ENCODE measurements at regions not wholly inside any gene's neighbourhood (a gene's known extent, or its start where the extent isn't known, plus 50 kb on each side); places are given as distances from the start of the nearest gene placed in this dataset.

DNA sequence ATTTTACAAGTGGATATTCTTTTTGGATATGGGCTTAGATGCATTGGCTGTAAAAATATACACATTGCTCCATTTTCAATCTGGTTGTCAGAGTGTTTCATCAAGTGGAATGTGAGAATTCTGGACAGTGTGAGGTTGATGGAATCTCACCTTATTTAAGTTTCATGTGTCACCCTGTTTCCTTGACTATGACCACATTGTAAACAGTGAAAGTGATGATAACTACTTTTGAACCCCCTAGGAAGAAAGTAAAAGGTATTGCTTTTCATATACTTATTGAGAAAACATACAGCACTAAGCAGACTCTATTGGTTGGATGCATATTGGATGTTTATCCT is 490.5 kb upstream of the RAG2 start:
- H3K4me3 ChIP-seq (ENCODE audit: low read length): no peak overlapping the region
- peaks cover 7% of the 10 kb centered on the region for H3F3A ChIP-seq (ENCODE audit: insufficient read depth, low read length, poor library complexity, severe bottlenecking)
- TF ChIP-seq, protein P1, sequence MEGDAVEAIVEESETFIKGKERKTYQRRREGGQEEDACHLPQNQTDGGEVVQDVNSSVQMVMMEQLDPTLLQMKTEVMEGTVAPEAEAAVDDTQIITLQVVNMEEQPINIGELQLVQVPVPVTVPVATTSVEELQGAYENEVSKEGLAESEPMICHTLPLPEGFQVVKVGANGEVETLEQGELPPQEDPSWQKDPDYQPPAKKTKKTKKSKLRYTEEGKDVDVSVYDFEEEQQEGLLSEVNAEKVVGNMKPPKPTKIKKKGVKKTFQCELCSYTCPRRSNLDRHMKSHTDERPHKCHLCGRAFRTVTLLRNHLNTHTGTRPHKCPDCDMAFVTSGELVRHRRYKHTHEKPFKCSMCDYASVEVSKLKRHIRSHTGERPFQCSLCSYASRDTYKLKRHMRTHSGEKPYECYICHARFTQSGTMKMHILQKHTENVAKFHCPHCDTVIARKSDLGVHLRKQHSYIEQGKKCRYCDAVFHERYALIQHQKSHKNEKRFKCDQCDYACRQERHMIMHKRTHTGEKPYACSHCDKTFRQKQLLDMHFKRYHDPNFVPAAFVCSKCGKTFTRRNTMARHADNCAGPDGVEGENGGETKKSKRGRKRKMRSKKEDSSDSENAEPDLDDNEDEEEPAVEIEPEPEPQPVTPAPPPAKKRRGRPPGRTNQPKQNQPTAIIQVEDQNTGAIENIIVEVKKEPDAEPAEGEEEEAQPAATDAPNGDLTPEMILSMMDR (IDR thresholded peaks at IDR 0.05; ENCODE audit: poor library complexity, severe bottlenecking): no peak
- no peak for TF ChIP-seq RAD21 (conservative IDR thresholded peaks at IDR 0.05)
- no peak for TF ChIP-seq POLR2AphosphoS5 (IDR thresholded peaks at IDR 0.05)
- no peak for TF ChIP-seq MXI1 (conservative IDR thresholded peaks at IDR 0.05; ENCODE audit: poor library complexity, severe bottlenecking)
- no peak for TF ChIP-seq EZH2 (IDR thresholded peaks at IDR 0.05; ENCODE audit: borderline replicate concordance, insufficient read depth, low read length, poor library complexity, severe bottlenecking)
- no peak for TF ChIP-seq SMC3 (conservative IDR thresholded peaks at IDR 0.05; ENCODE audit: poor library complexity)
- no peak for TF ChIP-seq EP300 (conservative IDR thresholded peaks at IDR 0.05; ENCODE audit: poor library complexity, severe bottlenecking)
- no peak for TF ChIP-seq TAF1 (IDR thresholded peaks at IDR 0.05; ENCODE audit: low read depth)
- H3K9me3 ChIP-seq (ENCODE audit: low read length): no peaks in the 10 kb centered on the region
- H3K79me2 ChIP-seq (replicated peaks; ENCODE audit: insufficient read depth, low read length): no peaks in the 10 kb centered on the region
- H3K9me2 ChIP-seq (ENCODE audit: insufficient read depth, low read length): no peaks in the 10 kb centered on the region
- H3K27me3 ChIP-seq (ENCODE audit: insufficient read depth, low read depth, low read length): no peaks in the 10 kb centered on the region
- H3K9ac ChIP-seq (ENCODE audit: low read length): no peak overlapping the region
- H4K20me1 ChIP-seq (ENCODE audit: insufficient read depth): no peaks in the 10 kb centered on the region
- H3K36me3 ChIP-seq (ENCODE audit: insufficient read depth, low read length): no peaks in the 10 kb centered on the region
- H3K4me2 ChIP-seq (ENCODE audit: low read length): no peak overlapping the region
- peak overlapping the region; percentile 60 for H3K27ac ChIP-seq (ENCODE audit: low read length)
- H2AFZ ChIP-seq (ENCODE audit: low read depth, low read length): no peak overlapping the region

- no peak overlapping the region for H2AFZ ChIP-seq (ENCODE audit: low read depth, low read length)
- peak overlapping the region; percentile 3 for H3K4me2 ChIP-seq (ENCODE audit: low read length)
- peak overlapping the region; percentile 60 for H3K27ac ChIP-seq (ENCODE audit: low read length)
- no peaks in the 10 kb centered on the region for H4K20me1 ChIP-seq (ENCODE audit: insufficient read depth)
- H3K36me3 ChIP-seq (ENCODE audit: insufficient read depth, low read length): no peaks in the 10 kb centered on the region
- H3K9ac ChIP-seq (ENCODE audit: low read length): no peak overlapping the region
- no peaks in the 10 kb centered on the region for H3K27me3 ChIP-seq (ENCODE audit: insufficient read depth, low read depth, low read length)
- TF ChIP-seq POLR2AphosphoS5 (IDR thresholded peaks at IDR 0.05): peak; percentile 53
- TF ChIP-seq SMC3 (conservative IDR thresholded peaks at IDR 0.05; ENCODE audit: poor library complexity): no peak
- TF ChIP-seq EP300 (conservative IDR thresholded peaks at IDR 0.05; ENCODE audit: poor library complexity, severe bottlenecking): peak; percentile 64
- TF ChIP-seq REST (IDR thresholded peaks at IDR 0.05; ENCODE audit: borderline replicate concordance): peak; percentile 22
- H3K9me3 ChIP-seq (ENCODE audit: low read length): no peaks in the 10 kb centered on the region
- H3F3A ChIP-seq (ENCODE audit: insufficient read depth, low read length, poor library complexity, severe bottlenecking): peaks cover 7% of the 10 kb centered on the region
- no peak overlapping the region for H3K4me3 ChIP-seq (ENCODE audit: low read length)
- H3K79me2 ChIP-seq (replicated peaks; ENCODE audit: insufficient read depth, low read length): no peaks in the 10 kb centered on the region
- H3K9me2 ChIP-seq (ENCODE audit: insufficient read depth, low read length): no peaks in the 10 kb centered on the region
Measured at GRCh38 chr11:37087650-37088572, 489.9 kb upstream of the RAG2 start.
